NCI-H748 treated with DMSO at 0.1 percent for 48 hours (cell line): ENCODE measurements at regions not wholly inside any gene's neighbourhood (a gene's known extent, or its start where the extent isn't known, plus 50 kb on each side); places are given as distances from the start of the nearest gene placed in this dataset.
"Not testable (repeated sequence)": the region's sequence is repeated elsewhere in the genome, so short reads cannot be mapped to it uniquely, and the experiment has no call there.

ENCODE experiments used
- DNase-seq: peaks from one replicate; lab custom pipeline; 2025; lab: John Stamatoyannopoulos, UW

- DNase-seq: no peak
Measured at GRCh38 chr1:195663549-195664280, 944.5 kb downstream of the KCNT2 start.

GRCh38 chr1:195656780-195657179, 951.5 kb downstream of the KCNT2 start:
- no peak for DNase-seq

- DNase-seq: not testable (repeated sequence)
Measured at GRCh38 chr1:195648875-195649274, 959.4 kb downstream of the KCNT2 start.

- DNase-seq: no peak
Measured at GRCh38 chr1:195637539-195637938, 970.7 kb downstream of the KCNT2 start.

GRCh38 chr1:195618287-195618686, 990.0 kb downstream of the KCNT2 start:
- no peak for DNase-seq

- no peak for DNase-seq
Measured at GRCh38 chr1:195617106-195617505, 991.1 kb downstream of the KCNT2 start.

GRCh38 chr1:195608883-195609282, 999.4 kb downstream of the KCNT2 start:
- no peak for DNase-seq

GRCh38 chr1:195606483-195606882, 1001.8 kb downstream of the KCNT2 start:
- no peak for DNase-seq

- no peak for DNase-seq
Measured at GRCh38 chr1:195604287-195604686, 1004.0 kb downstream of the KCNT2 start.

- DNase-seq: peak; percentile 29
Measured at GRCh38 chr1:195597891-195598290, 1010.3 kb downstream of the KCNT2 start.

GRCh38 chr1:195594773-195595172, 1013.5 kb downstream of the KCNT2 start:
- DNase-seq: no peak

GRCh38 chr1:195594322-195594721, 1013.9 kb downstream of the KCNT2 start:
- DNase-seq: no peak

GRCh38 chr1:195591917-195592672, 1016.1 kb downstream of the KCNT2 start:
- DNase-seq: no peak

- peak; percentile 65 for DNase-seq
Measured at GRCh38 chr1:195590649-195591048, 1017.6 kb downstream of the KCNT2 start.

GRCh38 chr1:195584870-195585624, 1023.2 kb downstream of the KCNT2 start:
- DNase-seq: no peak

GRCh38 chr1:195580988-195581387, 1027.3 kb downstream of the KCNT2 start:
- DNase-seq: no peak

- DNase-seq: no peak
Measured at GRCh38 chr1:195577748-195578147, 1030.5 kb downstream of the KCNT2 start.

GRCh38 chr1:195576641-195577040, 1031.6 kb downstream of the KCNT2 start:
- DNase-seq: peak; percentile 33

- no peak for DNase-seq
Measured at GRCh38 chr1:195574511-195574910, 1033.7 kb downstream of the KCNT2 start.

- no peak for DNase-seq
Measured at GRCh38 chr1:195569934-195570333, 1038.3 kb downstream of the KCNT2 start.

- no peak for DNase-seq
Measured at GRCh38 chr1:195568389-195568788, 1039.9 kb downstream of the KCNT2 start.

GRCh38 chr1:195562074-195562473, 1046.2 kb downstream of the KCNT2 start:
- DNase-seq: no peak
